ENCODE measurements at regions not wholly inside any gene's neighbourhood (a gene's known extent, or its start where the extent isn't known, plus 50 kb on each side); places are given as distances from the start of the nearest gene placed in this dataset.
"Not testable (repeated sequence)": the region's sequence is repeated elsewhere in the genome, so short reads cannot be mapped to it uniquely, and the experiment has no call there.

DNA sequence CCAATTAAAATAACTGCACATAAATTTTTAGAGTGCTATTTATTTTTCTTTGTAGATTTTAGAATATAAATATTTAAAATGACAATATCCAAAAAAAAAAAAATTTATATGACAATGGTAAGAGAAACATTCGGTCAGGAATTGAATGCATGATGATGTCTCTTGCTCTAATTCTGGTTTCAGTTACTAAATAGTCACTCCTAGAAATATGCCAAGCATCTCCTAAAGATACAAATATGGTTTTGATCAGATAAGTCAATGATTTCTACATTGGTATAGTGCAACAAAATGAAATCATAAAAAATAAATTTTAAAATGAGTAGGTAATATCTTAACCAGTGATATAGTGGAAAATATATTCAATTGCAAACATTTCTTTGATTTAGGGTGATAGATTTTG lies 95.9 kb upstream of the ACKR3 start:
- TF ChIP-seq, protein P1, sequence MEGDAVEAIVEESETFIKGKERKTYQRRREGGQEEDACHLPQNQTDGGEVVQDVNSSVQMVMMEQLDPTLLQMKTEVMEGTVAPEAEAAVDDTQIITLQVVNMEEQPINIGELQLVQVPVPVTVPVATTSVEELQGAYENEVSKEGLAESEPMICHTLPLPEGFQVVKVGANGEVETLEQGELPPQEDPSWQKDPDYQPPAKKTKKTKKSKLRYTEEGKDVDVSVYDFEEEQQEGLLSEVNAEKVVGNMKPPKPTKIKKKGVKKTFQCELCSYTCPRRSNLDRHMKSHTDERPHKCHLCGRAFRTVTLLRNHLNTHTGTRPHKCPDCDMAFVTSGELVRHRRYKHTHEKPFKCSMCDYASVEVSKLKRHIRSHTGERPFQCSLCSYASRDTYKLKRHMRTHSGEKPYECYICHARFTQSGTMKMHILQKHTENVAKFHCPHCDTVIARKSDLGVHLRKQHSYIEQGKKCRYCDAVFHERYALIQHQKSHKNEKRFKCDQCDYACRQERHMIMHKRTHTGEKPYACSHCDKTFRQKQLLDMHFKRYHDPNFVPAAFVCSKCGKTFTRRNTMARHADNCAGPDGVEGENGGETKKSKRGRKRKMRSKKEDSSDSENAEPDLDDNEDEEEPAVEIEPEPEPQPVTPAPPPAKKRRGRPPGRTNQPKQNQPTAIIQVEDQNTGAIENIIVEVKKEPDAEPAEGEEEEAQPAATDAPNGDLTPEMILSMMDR (conservative IDR thresholded peaks at IDR 0.05; ENCODE audit: low read depth) = no peak
- ChIA-PET POLR2A (ENCODE audit: low non-redundant PET) (no interaction called here), CTCF (no interaction called here)
- no peak for DNase-seq (ENCODE audit: low spot score)
- no peak overlapping the region for H3K27ac ChIP-seq

DNA sequence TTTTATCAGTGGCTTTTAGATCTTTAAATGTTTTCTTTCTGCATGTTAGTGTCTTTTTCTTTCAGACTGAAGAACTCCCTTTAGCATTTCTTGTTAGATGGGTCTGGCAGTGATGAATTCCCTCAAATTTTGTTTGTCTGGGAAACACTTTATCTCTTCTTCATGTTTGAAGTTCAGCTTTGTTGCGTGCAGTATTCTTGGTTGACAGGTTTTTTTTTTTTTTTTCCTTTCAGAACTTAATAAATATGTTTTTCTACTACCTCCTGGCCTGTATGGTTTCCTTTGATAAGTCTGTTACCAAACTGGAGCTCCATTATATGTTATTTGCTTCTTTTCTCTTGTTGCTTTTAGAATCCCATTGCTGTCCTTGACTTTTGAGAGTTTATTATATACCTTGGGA lies 89.8 kb upstream of the ACKR3 start:
- DNase-seq (ENCODE audit: low spot score) = no peak
- ChIA-PET POLR2A (ENCODE audit: low non-redundant PET) (no interaction called here), CTCF (interaction anchor here (0.6 kb wide), 2 partner anchors 15 to 448 kb away, joined by 3 to 5 read pairs; no protein-coding TSS in a partner anchor)
- no peak overlapping the region for H3K27ac ChIP-seq
- TF ChIP-seq, protein P1 (conservative IDR thresholded peaks at IDR 0.05; ENCODE audit: low read depth) = no peak

DNA sequence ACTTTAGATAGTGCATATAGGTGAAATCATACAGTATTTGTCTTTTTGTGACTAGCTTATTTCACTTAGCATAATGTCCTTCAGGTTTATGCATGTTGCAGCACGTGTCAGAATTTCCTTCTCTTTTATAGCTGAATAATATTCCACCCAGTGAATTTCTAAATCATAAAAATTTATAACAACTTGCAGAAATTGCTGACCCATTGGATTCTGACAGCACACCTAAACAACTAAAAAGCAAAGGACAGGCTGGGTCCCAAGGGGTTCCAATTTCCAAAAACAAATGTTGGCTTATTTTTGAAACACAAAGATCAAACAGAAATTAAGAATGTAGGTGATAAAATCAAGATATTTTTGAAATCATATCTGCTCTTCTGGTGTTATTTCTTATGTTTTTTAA lies 86.5 kb upstream of the ACKR3 start:
- ChIA-PET CTCF (interaction anchor here (0.6 kb wide), 1 partner anchor 14 kb away, joined by 5 read pairs; no protein-coding TSS in a partner anchor), POLR2A (ENCODE audit: low non-redundant PET) (no interaction called here)
- no peak for DNase-seq (ENCODE audit: low spot score)
- TF ChIP-seq, protein P1 (conservative IDR thresholded peaks at IDR 0.05; ENCODE audit: low read depth) = no peak
- no peak overlapping the region for H3K27ac ChIP-seq

DNA sequence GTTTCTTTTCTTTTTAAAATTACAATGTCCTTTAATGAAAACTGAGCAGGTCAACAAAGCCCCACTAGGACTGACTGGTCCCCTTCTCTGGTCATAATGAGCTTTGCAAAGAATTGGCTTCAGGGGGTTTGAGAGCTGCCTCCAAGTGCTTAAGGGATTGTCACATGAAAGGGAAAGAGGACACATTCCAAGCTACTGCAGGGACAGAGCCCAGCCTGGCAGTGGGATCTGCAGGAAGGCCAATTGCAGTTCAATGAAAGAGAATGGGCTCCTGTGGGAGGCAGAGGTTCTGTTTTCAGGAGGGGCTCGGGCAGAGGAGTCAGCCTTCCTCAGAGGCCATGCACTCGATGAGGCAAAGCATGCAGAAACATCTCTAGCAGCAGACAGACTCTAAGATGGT lies 84.1 kb upstream of the ACKR3 start:
- TF ChIP-seq, protein P1 (conservative IDR thresholded peaks at IDR 0.05; ENCODE audit: low read depth) = no peak
- no peak for DNase-seq (ENCODE audit: low spot score)
- no peak overlapping the region for H3K27ac ChIP-seq
- ChIA-PET CTCF (no interaction called here), POLR2A (ENCODE audit: low non-redundant PET) (no interaction called here)

DNA sequence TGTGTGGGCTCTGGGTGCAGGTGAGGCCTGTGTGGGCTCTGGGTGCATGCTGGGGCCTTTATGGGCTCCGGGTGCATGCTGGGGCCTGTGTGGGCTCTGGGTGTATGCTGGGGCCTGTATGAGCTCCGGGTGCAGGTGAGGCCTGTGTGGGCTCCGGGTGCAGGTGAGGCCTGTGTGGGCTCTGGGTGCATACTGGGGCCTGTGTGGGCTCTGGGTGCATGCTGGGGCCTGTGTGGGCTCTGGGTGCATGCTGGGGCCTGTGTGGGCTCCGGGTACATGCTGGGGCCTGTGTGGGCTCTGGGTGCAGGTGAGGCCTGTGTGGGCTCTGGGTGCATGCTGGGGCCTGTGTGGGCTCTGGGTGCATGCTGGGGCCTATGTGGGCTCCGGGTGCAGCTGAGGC lies 80.5 kb upstream of the ACKR3 start:
- POLR2A ChIA-PET (ENCODE audit: low non-redundant PET); CTCF ChIA-PET; H3K27ac ChIP-seq: not testable (repeated sequence)

DNA sequence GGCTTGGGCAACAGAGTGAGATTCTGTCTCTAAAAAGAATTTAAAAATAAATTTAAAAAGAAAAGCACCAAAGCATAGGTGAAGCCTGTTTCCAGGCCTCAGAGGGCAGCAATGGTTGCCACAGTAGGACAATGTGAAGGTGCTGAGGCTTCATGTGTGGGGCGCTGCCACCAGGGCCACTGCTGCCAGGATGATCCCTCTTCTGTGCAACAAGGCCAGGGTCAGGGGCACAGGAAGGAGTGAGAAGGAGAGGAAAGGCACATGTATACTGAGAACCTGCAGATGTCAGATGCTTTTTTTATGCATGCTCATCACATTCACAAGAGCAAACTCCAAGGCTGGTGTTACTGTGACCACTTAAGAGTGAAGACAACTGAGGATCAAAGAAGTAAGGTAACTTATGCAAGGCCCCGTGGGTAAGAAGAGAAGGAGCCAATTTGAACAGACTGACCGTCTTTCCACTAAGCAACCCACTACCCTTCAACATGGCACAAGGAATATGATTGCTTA lies 79.7 kb upstream of the ACKR3 start:
- ChIA-PET POLR2A (ENCODE audit: low non-redundant PET) (no interaction called here), CTCF (interaction anchor here (0.6 kb wide), 2 partner anchors 163 to 295 kb away, joined by 3 to 4 read pairs; no protein-coding TSS in a partner anchor)
- H3K27ac ChIP-seq = no peak overlapping the region

More for the DNA sequence above, 80.5 kb upstream of the ACKR3 start:
- not testable (repeated sequence) for DNase-seq (ENCODE audit: low spot score)

DNA sequence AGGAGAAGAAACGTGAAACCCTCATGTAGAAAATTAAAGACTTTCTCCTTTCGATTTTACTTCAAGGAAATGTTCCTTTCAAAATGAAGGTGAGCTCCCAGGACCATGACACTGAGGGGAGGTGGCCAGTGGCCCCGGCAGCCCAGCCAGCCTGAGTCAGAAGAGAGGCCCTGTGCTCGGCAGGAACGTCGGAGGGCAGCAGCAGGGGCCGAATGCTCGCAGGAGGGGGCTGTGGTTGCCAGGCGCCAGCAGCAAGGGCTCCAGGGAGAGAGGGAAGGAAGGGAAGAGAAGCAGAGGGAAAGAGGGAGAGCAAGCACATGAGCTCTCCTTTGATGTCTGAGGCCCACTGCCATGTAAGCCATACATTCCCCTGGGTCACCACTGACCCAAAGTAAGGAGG lies 73.3 kb upstream of the ACKR3 start:
- ChIA-PET POLR2A (ENCODE audit: low non-redundant PET) (no interaction called here), CTCF (no interaction called here)
- no peak overlapping the region for H3K27ac ChIP-seq
- TF ChIP-seq, protein P1 (conservative IDR thresholded peaks at IDR 0.05; ENCODE audit: low read depth) = no peak
- no peak for DNase-seq (ENCODE audit: low spot score)

More for the DNA sequence above, 79.7 kb upstream of the ACKR3 start:
- TF ChIP-seq, protein P1 (conservative IDR thresholded peaks at IDR 0.05; ENCODE audit: low read depth) = no peak
- DNase-seq (ENCODE audit: low spot score) = no peak
